Activated CD4-positive, alpha-beta T cell treated with anti-CD3 and anti-CD28 coated beads for 48 hours (primary cell): ENCODE measurements at regions not wholly inside any gene's neighbourhood (a gene's known extent, or its start where the extent isn't known, plus 50 kb on each side); places are given as distances from the start of the nearest gene placed in this dataset.

ENCODE experiments used
- DNase-seq: peaks from one replicate; pipeline ENCODE4 v3.0.0-alpha.2; 2020

GRCh38 chr14:81849714-81850113, 316.1 kb upstream of the SEL1L start:
- DNase-seq, result no peak

- no peak for DNase-seq
These were observed 321.4 kb upstream of the SEL1L start for GRCh38 chr14:81855007-81855406.

GRCh38 chr14:81859046-81859445, 325.4 kb upstream of the SEL1L start:
- no peak for DNase-seq

GRCh38 chr14:81868172-81868571, 334.5 kb upstream of the SEL1L start:
- no peak for DNase-seq

GRCh38 chr14:81871706-81872105, 338.1 kb upstream of the SEL1L start:
- DNase-seq, result no peak

GRCh38 chr14:81884382-81884781, 350.7 kb upstream of the SEL1L start:
- no peak for DNase-seq

GRCh38 chr14:81886588-81886987, 352.9 kb upstream of the SEL1L start:
- DNase-seq, result no peak

GRCh38 chr14:81889529-81889928, 355.9 kb upstream of the SEL1L start:
- DNase-seq, result no peak

- DNase-seq, result no peak
These were observed 356.4 kb upstream of the SEL1L start for GRCh38 chr14:81890020-81890419.

GRCh38 chr14:81903477-81903876, 369.8 kb upstream of the SEL1L start:
- no peak for DNase-seq

GRCh38 chr14:81927070-81927469, 393.4 kb upstream of the SEL1L start:
- no peak for DNase-seq

GRCh38 chr14:81931828-81932227, 398.2 kb upstream of the SEL1L start:
- no peak for DNase-seq

- no peak for DNase-seq
These were observed 402.7 kb upstream of the SEL1L start for GRCh38 chr14:81936348-81936747.

- no peak for DNase-seq
These were observed 403.2 kb upstream of the SEL1L start for GRCh38 chr14:81936902-81937301.

- DNase-seq, result no peak
These were observed 404.7 kb upstream of the SEL1L start for GRCh38 chr14:81938341-81938740.

GRCh38 chr14:81940651-81941050, 407.0 kb upstream of the SEL1L start:
- no peak for DNase-seq

GRCh38 chr14:81942071-81942470, 408.4 kb upstream of the SEL1L start:
- DNase-seq, result no peak

GRCh38 chr14:81946375-81946774, 412.7 kb upstream of the SEL1L start:
- DNase-seq, result no peak

GRCh38 chr14:81946834-81947798, 413.5 kb upstream of the SEL1L start:
- no peak for DNase-seq

- DNase-seq, result no peak
These were observed 419.3 kb upstream of the SEL1L start for GRCh38 chr14:81952917-81953316.

- no peak for DNase-seq
These were observed 419.8 kb upstream of the SEL1L start for GRCh38 chr14:81953419-81953818.

GRCh38 chr14:81955123-81955522, 421.5 kb upstream of the SEL1L start:
- no peak for DNase-seq

GRCh38 chr14:81960781-81961180, 427.1 kb upstream of the SEL1L start:
- DNase-seq, result no peak

- no peak for DNase-seq
These were observed 430.2 kb upstream of the SEL1L start for GRCh38 chr14:81963846-81964245.

GRCh38 chr14:81970307-81970706, 436.7 kb upstream of the SEL1L start:
- DNase-seq, result no peak
